M059J (cell line): ENCODE measurements at regions not wholly inside any gene's neighbourhood (a gene's known extent, or its start where the extent isn't known, plus 50 kb on each side); places are given as distances from the start of the nearest gene placed in this dataset.

Experiments used
- DNase-seq: peaks from one replicate; pipeline ENCODE4 v3.0.0-alpha.2; 2012; ENCODE audit warnings: low read depth

DNA sequence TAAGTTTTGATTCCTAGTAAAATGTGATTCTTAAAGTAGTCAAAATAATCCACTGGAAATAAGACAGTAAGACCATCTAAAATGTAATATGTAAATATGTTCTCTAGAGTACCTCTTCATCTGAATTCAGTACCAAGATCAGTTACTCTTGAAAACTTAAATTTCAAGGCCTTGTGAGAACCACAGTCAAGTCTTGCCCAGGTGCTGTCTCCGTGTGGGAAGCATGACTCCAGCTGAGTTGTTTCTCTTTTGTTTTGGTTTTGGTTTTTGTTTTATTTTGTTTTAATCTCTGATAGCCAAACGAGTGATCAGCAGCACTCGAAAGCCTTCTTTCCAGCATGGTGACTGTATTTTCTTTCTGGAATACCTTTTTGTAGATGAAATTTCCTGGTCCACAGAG lies 907.0 kb downstream of the KCNJ18 start:
- no peak for DNase-seq

DNA sequence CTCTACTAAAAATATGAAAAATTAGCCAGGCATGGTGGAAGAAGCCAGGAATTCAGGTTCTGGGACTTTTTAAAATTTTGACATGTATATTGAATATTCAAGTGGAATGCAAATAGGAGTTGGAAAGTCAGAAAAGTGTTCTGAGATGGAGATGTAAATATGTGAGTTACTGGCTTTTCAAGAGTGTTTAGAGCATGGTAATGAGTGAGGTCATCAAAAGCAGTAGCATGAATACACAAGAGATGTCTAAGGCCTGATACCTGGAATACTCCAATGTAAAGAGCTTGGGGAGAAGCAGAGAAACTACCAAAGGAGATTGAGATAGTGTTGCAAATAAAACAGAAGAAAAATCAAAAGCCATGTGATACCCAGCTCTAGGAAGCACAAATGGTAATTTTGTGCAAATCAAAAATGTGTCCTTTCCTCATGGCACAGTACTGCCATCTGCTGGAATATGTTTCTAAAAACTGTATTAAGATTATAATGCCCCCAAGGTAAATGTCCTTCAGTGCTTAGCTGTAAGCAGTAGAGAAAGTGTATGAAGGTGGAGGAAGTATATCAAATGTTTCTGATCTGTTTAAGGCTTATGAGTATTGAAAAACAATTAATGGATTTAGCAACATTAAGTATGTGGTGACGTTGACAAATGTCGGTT lies 908.4 kb downstream of the KCNJ18 start:
- DNase-seq: peak; percentile 26
